CD14-positive monocyte (primary cell): ENCODE measurements at regions not wholly inside any gene's neighbourhood (a gene's known extent, or its start where the extent isn't known, plus 50 kb on each side); places are given as distances from the start of the nearest gene placed in this dataset.

Experiments
- DNase-seq, 3 donors: peaks; one replicate each; pipeline ENCODE4 v3.0.0-alpha.2; 2011 to 2022
- H2AFZ ChIP-seq: 2 replicates; pipeline ENCODE4 v1.6.0; 2012; ENCODE audit warnings: mild to moderate bottlenecking, low read depth, low read length, inconsistent platforms; ENCODE audit not compliant: insufficient read depth, poor library complexity, severe bottlenecking
- H3K27ac ChIP-seq, 2 donors: 1 replicate in 1 of 2; 2 replicates in 1 of 2; pipeline ENCODE4 v1.5.1; 2012 to 2013; ENCODE audit warnings: low read length in 2 of 2, control low read depth in 1 of 2, inconsistent platforms in 1 of 2, low read depth in 1 of 2, mild to moderate bottlenecking in 1 of 2
- H3K27me3 ChIP-seq, 2 donors: one replicate each; pipeline versions ENCODE4 v1.6.0 to v1.6.1; 2011 to 2013; ENCODE audit warnings: low read length in 2 of 2; ENCODE audit not compliant: control insufficient read depth in 2 of 2, insufficient read depth in 2 of 2
- H3K36me3 ChIP-seq, 2 donors: replicated peaks in 1 of 2; 1 replicate in 1 of 2; 2 replicates in 1 of 2; pipeline versions ENCODE4 v1.5.1 to v1.6.1; 2012 to 2013; ENCODE audit warnings: low read length in 2 of 2, control low read depth in 1 of 2, inconsistent platforms in 1 of 2, mild to moderate bottlenecking in 1 of 2; ENCODE audit not compliant: insufficient read depth in 2 of 2, control insufficient read depth in 1 of 2
- H3K4me1 ChIP-seq, 2 donors: 1 replicate in 1 of 2; 2 replicates in 1 of 2; pipeline versions ENCODE4 v1.5.1 to v1.6.1; 2012 to 2013; ENCODE audit warnings: low read length in 2 of 2, control low read depth in 1 of 2, inconsistent platforms in 1 of 2, mild to moderate bottlenecking in 1 of 2, moderate library complexity in 1 of 2; ENCODE audit not compliant: insufficient read depth in 2 of 2, control insufficient read depth in 1 of 2
- H3K4me2 ChIP-seq: replicated peaks from 2 replicates; pipeline ENCODE3; 2012; ENCODE audit warnings: low read length, moderate library complexity, mild to moderate bottlenecking; ENCODE audit not compliant: poor library complexity, severe bottlenecking; ENCODE audit errors: extremely low read depth
- H3K4me3 ChIP-seq, 3 experiments: fragments of 200-600 bp in 1 of 3; sonication (generic) in 1 of 3; replicated peaks in 1 of 3; 1 replicate in 2 of 3; 2 replicates in 1 of 3; pipeline ENCODE4 v1.5.1; 2011 to 2013; ENCODE audit warnings: low read length in 3 of 3, mild to moderate bottlenecking in 3 of 3, control low read depth in 2 of 3, low read depth in 2 of 3, inconsistent platforms in 1 of 3, moderate library complexity in 1 of 3
- H3K79me2 ChIP-seq: 2 replicates; pipeline ENCODE4 v1.6.0; 2012; ENCODE audit warnings: mild to moderate bottlenecking, control low read depth, inconsistent platforms, low read length, moderate library complexity; ENCODE audit not compliant: insufficient read depth
- H3K9ac ChIP-seq: 2 replicates; pipeline ENCODE4 v1.6.0; 2017; ENCODE audit warnings: low read length, mild to moderate bottlenecking; ENCODE audit not compliant: insufficient read depth, poor library complexity, severe bottlenecking
- H3K9me3 ChIP-seq, 2 donors: replicated peaks in 1 of 2; 1 replicate in 1 of 2; 2 replicates in 1 of 2; pipeline versions ENCODE4 v1.5.1 to v1.6.1; 2012 to 2013; ENCODE audit warnings: low read length in 2 of 2, control low read depth in 1 of 2; ENCODE audit not compliant: control insufficient read depth in 1 of 2, insufficient read depth in 1 of 2
- H4K20me1 ChIP-seq: 2 replicates; pipeline ENCODE4 v1.6.0; 2012; ENCODE audit warnings: mild to moderate bottlenecking, low read length, control low read depth, moderate library complexity; ENCODE audit not compliant: insufficient read depth
- H3K27ac Mint-ChIP-seq, 7 donors: one replicate each; pipeline ENCODE4 v1.8.0; 2020; ENCODE audit warnings: mild to moderate bottlenecking in 7 of 7, mixed read lengths in 7 of 7, moderate library complexity in 6 of 7, inconsistent platforms in 2 of 7
- H3K27me3 Mint-ChIP-seq, 3 donors: one replicate each; pipeline ENCODE4 v1.8.0; 2021 to 2022; ENCODE audit warnings: low read depth in 3 of 3, mild to moderate bottlenecking in 3 of 3, mixed read lengths in 3 of 3, moderate library complexity in 3 of 3, inconsistent platforms in 1 of 3
- H3K36me3 Mint-ChIP-seq, 2 donors: one replicate each; pipeline ENCODE4 v1.8.0; 2020; ENCODE audit warnings: mixed read lengths in 2 of 2, inconsistent platforms in 1 of 2, mild to moderate bottlenecking in 1 of 2
- H3K4me1 Mint-ChIP-seq: one replicate; pipeline ENCODE4 v1.8.0; 2020; ENCODE audit warnings: mild to moderate bottlenecking, mixed read lengths
- H3K4me3 Mint-ChIP-seq, 2 donors: one replicate each; pipeline ENCODE4 v1.8.0; 2020; ENCODE audit warnings: mild to moderate bottlenecking in 2 of 2, mixed read lengths in 2 of 2, moderate library complexity in 1 of 2
- H3K9me3 Mint-ChIP-seq, 7 donors: one replicate each; pipeline ENCODE4 v1.8.0; 2020 to 2022; ENCODE audit warnings: mixed read lengths in 7 of 7, mild to moderate bottlenecking in 6 of 7, moderate library complexity in 6 of 7, inconsistent platforms in 2 of 7
- CTCF ChIP-seq: fragments of 200-600 bp; IDR thresholded peaks from one replicate; pipeline ENCODE4 v1.8.0; 2022; ENCODE audit warnings: antibody characterized with exemption, mild to moderate bottlenecking
- WGBS: methylation state at CpG from one replicate; pipeline ENCODE4 v1.1.5; 2013; ENCODE audit warnings: missing lambda C conversion rate; ENCODE audit not compliant: insufficient coverage; 5-methylcytosine and 5-hydroxymethylcytosine counted together
- intact Hi-C, 2 donors: fragments of 100-400 bp; cut with micrococcal nuclease; formaldehyde crosslinking; loops; one replicate each; pipeline versions ENCODE4 v1.15.0 to v1.15.1; 2023

GRCh38 chr22:49659281-49659923 is 168.3 kb downstream of the BRD1 start:
- Mint-ChIP-seq H3K9me3 (peaks cover 2 to 13% (median 4%) of the 10 kb centered on the region in 7 donors), H3K4me3 (no peak overlapping the region), H3K27ac (no peak overlapping the region), H3K36me3 (peaks cover 5 to 12% of the 10 kb centered on the region in 2 donors), H3K27me3 (peaks cover 6 to 16% (median 14%) of the 10 kb centered on the region in 3 donors), H3K4me1 (peaks cover 42% of the 10 kb centered on the region)
- peaks cover 36 to 38% of the 10 kb centered on the region in 2 donors for H3K4me1 ChIP-seq
- TF ChIP-seq CTCF = no peak
- peaks cover 0 to 2% of the 10 kb centered on the region in 2 donors for H3K27me3 ChIP-seq
- no peak overlapping the region for H3K27ac ChIP-seq
- H2AFZ ChIP-seq = peak overlapping the region; percentile 99
- intact Hi-C loops = no loop called here
- no peak overlapping the region for H3K9ac ChIP-seq
- H3K79me2 ChIP-seq = peaks cover 26% of the 10 kb centered on the region
- H4K20me1 ChIP-seq = peaks cover 4% of the 10 kb centered on the region
- DNase-seq = no peak
- H3K9me3 ChIP-seq = no peaks in the 10 kb centered on the region
- peaks cover 0 to 6% of the 10 kb centered on the region in 2 donors for H3K36me3 ChIP-seq
- no peak overlapping the region for H3K4me2 ChIP-seq
- 94% methylated on average over 15 of the region's 19 CpGs for WGBS
- no peak overlapping the region for H3K4me3 ChIP-seq

- Histone ChIP-seq H4K20me1 (peaks cover 8% of the 10 kb centered on the region), H3K27ac (no peak overlapping the region), H3K4me3 (no peak overlapping the region), H3K79me2 (peaks cover 32% of the 10 kb centered on the region), H3K4me2 (no peak overlapping the region), H3K9me3 (no peaks in the 10 kb centered on the region), H3K36me3 (peaks cover 0 to 6% of the 10 kb centered on the region in 2 donors), H3K4me1 (peaks cover 36 to 38% of the 10 kb centered on the region in 2 donors), H3K27me3 (peaks cover 0 to 2% of the 10 kb centered on the region in 2 donors), H2AFZ (peak overlapping the region; percentile 99), H3K9ac (no peak overlapping the region)
- Mint-ChIP-seq H3K27me3 (peaks cover 6 to 12% (median 11%) of the 10 kb centered on the region in 3 donors), H3K4me3 (no peak overlapping the region), H3K27ac (no peak overlapping the region), H3K36me3 (peaks cover 5 to 14% of the 10 kb centered on the region in 2 donors), H3K4me1 (peaks cover 46% of the 10 kb centered on the region), H3K9me3 (peaks cover 2 to 13% (median 4%) of the 10 kb centered on the region in 7 donors)
- TF ChIP-seq CTCF = no peak
- WGBS = 20% methylated on average over 3 of the region's 9 CpGs
- intact Hi-C loops = no loop called here
- DNase-seq = no peak
Observed at GRCh38 chr22:49658902-49659280, 168.8 kb downstream of the BRD1 start.
